Ishikawa (cell line): ENCODE measurements at regions not wholly inside any gene's neighbourhood (a gene's known extent, or its start where the extent isn't known, plus 50 kb on each side); places are given as distances from the start of the nearest gene placed in this dataset.

Experiments
- CEBPB ChIP-seq: IDR thresholded peaks from 2 replicates; pipeline ENCODE4 v1.6.1; 2012
- CREB1 ChIP-seq: IDR thresholded peaks from 2 replicates; pipeline ENCODE4 v1.6.1; 2012; ENCODE audit warnings: low read depth
- EGR1 ChIP-seq: IDR thresholded peaks from 2 replicates; pipeline ENCODE4 v1.6.1; 2012
- EP300 ChIP-seq: IDR thresholded peaks from 2 replicates; pipeline ENCODE4 v1.6.1; 2012; ENCODE audit warnings: borderline replicate concordance
- FOXM1 ChIP-seq: IDR thresholded peaks from 2 replicates; pipeline ENCODE4 v1.6.1; 2012; ENCODE audit warnings: low read depth, borderline replicate concordance
- NFIC ChIP-seq: IDR thresholded peaks from 2 replicates; pipeline ENCODE4 v1.6.1; 2012
- RAD21 ChIP-seq: IDR thresholded peaks from 2 replicates; pipeline ENCODE4 v1.6.1; 2012; ENCODE audit warnings: low read depth
- TAF1 ChIP-seq: IDR thresholded peaks from 2 replicates; pipeline ENCODE4 v1.6.1; 2012; ENCODE audit warnings: low read depth, mild to moderate bottlenecking
- TCF12 ChIP-seq: IDR thresholded peaks from 2 replicates; pipeline ENCODE4 v1.6.1; 2012; ENCODE audit warnings: low read depth
- TEAD4 ChIP-seq: IDR thresholded peaks from 2 replicates; pipeline ENCODE4 v1.6.1; 2012
- YY1 ChIP-seq: IDR thresholded peaks from 2 replicates; pipeline ENCODE4 v1.6.1; 2012; ENCODE audit warnings: low read depth
- ZBTB7A ChIP-seq: IDR thresholded peaks from 2 replicates; pipeline ENCODE4 v1.6.1; 2012; ENCODE audit warnings: low read depth
- TF ChIP-seq, protein P1 (sequence below): IDR thresholded peaks from 2 replicates; pipeline ENCODE4 v1.6.1; 2012
- TF ChIP-seq, protein P2 (sequence below): IDR thresholded peaks from 2 replicates; pipeline ENCODE4 v1.6.1; 2012
- TF ChIP-seq, protein P3 (sequence below): IDR thresholded peaks from 2 replicates; pipeline ENCODE4 v1.6.1; 2012; ENCODE audit warnings: low read depth, mild to moderate bottlenecking

DNA sequence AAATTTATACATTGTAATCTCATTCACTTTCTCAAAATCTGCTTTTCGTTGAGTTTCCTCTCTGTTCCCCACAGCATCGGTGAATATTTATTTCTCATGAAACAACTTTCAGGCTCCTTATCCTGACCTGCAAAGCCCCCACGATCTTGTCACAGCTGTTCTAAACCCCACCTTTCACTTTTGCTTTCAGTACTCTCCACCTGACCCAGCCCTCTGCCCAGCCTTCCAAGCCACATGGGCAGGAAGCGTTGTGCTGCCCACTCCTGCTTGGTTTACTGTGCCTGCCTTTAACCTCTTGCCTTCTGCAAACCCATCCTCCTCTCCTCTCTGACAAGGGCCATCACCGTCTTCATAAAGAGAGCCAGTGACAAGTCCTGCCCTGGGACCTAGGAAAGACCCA lies 262.5 kb downstream of the GALR1 start:
- TF ChIP-seq NFIC (no peak), TAF1 (no peak), FOXM1 (no peak), RAD21 (no peak), YY1 (no peak), TEAD4 (no peak), TCF12 (no peak), EP300 (no peak), CREB1 (no peak), ZBTB7A (no peak), EGR1 (no peak), CEBPB (no peak)
- TF ChIP-seq, protein P1, sequence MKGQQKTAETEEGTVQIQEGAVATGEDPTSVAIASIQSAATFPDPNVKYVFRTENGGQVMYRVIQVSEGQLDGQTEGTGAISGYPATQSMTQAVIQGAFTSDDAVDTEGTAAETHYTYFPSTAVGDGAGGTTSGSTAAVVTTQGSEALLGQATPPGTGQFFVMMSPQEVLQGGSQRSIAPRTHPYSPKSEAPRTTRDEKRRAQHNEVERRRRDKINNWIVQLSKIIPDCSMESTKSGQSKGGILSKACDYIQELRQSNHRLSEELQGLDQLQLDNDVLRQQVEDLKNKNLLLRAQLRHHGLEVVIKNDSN = no peak
- TF ChIP-seq, protein P2, sequence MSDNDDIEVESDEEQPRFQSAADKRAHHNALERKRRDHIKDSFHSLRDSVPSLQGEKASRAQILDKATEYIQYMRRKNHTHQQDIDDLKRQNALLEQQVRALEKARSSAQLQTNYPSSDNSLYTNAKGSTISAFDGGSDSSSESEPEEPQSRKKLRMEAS = no peak
- TF ChIP-seq, protein P3, sequence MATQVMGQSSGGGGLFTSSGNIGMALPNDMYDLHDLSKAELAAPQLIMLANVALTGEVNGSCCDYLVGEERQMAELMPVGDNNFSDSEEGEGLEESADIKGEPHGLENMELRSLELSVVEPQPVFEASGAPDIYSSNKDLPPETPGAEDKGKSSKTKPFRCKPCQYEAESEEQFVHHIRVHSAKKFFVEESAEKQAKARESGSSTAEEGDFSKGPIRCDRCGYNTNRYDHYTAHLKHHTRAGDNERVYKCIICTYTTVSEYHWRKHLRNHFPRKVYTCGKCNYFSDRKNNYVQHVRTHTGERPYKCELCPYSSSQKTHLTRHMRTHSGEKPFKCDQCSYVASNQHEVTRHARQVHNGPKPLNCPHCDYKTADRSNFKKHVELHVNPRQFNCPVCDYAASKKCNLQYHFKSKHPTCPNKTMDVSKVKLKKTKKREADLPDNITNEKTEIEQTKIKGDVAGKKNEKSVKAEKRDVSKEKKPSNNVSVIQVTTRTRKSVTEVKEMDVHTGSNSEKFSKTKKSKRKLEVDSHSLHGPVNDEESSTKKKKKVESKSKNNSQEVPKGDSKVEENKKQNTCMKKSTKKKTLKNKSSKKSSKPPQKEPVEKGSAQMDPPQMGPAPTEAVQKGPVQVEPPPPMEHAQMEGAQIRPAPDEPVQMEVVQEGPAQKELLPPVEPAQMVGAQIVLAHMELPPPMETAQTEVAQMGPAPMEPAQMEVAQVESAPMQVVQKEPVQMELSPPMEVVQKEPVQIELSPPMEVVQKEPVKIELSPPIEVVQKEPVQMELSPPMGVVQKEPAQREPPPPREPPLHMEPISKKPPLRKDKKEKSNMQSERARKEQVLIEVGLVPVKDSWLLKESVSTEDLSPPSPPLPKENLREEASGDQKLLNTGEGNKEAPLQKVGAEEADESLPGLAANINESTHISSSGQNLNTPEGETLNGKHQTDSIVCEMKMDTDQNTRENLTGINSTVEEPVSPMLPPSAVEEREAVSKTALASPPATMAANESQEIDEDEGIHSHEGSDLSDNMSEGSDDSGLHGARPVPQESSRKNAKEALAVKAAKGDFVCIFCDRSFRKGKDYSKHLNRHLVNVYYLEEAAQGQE = no peak

DNA sequence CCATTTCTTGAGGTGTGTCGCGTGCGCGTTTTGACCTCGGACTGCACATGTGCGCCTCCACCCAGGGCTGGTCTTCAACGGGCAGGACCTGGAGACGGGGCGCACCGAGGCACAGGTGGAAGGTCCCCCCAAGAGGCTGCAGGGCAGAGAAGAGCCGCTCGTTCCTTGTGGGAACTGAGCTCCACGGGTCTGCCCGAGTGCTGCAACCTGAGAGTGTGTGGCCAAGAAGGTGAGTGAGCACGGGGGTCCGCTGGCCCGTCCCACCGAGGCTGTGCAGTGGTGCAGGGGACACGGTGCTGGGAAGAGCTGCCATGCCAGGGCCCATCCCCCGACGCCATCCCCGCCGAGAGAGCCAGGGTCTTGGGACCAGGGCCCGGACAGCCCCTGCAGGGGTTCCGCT lies 268.3 kb downstream of the GALR1 start:
- TF ChIP-seq, protein P3 = no peak
- TF ChIP-seq TAF1 = no peak
- TF ChIP-seq ZBTB7A = no peak
- no peak for TF ChIP-seq EP300
- no peak for TF ChIP-seq FOXM1
- TF ChIP-seq CEBPB = no peak
- no peak for TF ChIP-seq CREB1
- no peak for TF ChIP-seq YY1
- no peak for TF ChIP-seq TCF12
- no peak for TF ChIP-seq EGR1
- no peak for TF ChIP-seq NFIC
- TF ChIP-seq, protein P1 = no peak
- no peak for TF ChIP-seq RAD21
- TF ChIP-seq TEAD4 = no peak

DNA sequence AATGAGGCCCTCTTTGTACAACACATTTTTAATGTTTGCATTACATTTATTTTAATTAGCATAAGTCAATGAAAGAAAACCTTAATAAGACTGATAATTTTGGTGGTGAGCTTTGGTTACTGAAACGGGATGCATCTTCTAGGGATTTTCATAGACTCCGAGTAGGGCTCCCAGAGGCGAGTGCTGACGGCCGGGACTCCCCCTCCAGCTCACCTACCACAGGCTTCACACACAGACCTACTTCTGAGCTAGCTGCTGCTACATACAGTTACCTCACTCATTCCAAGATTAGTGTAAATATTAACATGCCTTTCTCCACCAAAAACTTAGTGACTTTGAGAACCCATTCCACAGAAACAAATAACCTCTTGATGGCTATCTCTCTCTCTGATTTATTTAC lies 271.1 kb downstream of the GALR1 start:
- TF ChIP-seq ZBTB7A = no peak
- no peak for TF ChIP-seq CEBPB
- TF ChIP-seq YY1 = no peak

DNA sequence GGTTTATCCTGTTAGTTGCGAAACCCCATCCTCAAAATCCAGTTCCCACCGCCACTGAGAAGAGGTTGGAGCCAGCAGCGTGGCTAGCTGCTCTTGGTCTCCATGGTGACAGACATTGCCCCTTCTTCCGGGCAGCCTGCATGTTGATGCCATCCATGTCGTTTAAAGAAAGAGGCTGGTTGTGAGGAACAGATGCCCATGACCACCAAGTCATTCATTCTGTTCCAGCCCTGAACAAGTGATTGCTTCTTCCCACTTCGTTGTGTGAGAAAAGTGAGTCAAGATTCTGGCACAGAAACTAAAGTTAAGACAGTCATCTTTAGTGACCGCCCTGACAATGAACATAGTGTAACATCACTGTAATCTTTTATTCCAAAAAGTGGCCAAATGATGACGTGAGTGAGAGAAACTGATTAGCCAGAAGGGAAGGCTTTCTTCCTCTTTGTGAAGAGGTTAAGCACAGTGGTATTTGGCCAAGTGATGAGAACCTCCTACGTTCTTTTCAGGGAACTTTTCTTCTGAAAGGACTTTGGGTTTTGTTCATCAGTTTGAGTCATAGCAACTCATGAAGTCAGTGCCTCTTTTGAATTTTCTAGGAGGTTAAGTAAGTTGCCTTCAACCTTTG lies 272.5 kb downstream of the GALR1 start:
- TF ChIP-seq EGR1 = no peak
- TF ChIP-seq EP300 = no peak

DNA sequence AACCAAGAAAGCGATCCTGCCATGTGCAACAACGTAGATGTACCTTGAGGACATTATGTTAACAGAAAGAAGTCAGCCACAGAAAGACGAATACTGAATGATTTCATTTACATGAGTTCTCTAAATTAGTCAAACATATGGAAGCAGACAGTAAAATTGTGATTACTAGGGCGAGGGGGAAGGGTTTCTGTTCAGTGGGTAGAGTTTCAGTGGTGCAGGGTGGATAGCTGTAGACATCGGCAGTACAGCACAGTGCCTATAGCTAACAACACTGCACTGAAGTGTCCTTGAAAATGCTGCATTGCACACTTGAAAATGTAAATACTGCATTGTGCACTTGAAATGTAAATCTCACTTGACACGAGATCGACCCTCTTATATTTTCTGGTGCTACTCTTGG lies 275.3 kb downstream of the GALR1 start:
- TF ChIP-seq EGR1 (no peak), CEBPB (no peak), NFIC (no peak), TCF12 (no peak), TEAD4 (no peak), CREB1 (no peak), YY1 (no peak), FOXM1 (no peak), ZBTB7A (no peak), EP300 (no peak), RAD21 (no peak), TAF1 (no peak)
- TF ChIP-seq, protein P1 = no peak
- TF ChIP-seq, protein P3 = no peak
- TF ChIP-seq, protein P2 = no peak
